H1 (cell line): ENCODE measurements at regions not wholly inside any gene's neighbourhood (a gene's known extent, or its start where the extent isn't known, plus 50 kb on each side); places are given as distances from the start of the nearest gene placed in this dataset.

ENCODE experiments used
- CTCF ChIA-PET: fragments of 300-600 bp; sonication (Branson Sonifier 250); formaldehyde crosslinking; loops from one replicate; lab custom pipeline; 2021; ENCODE audit not compliant: partially characterized antibody; lab: Charles Lee
- POLR2A ChIA-PET: fragments of 300-600 bp; sonication (Branson Sonifier 250); formaldehyde crosslinking; loops from one replicate; lab custom pipeline; 2021; ENCODE audit warnings: inconsistent platforms; ENCODE audit not compliant: partially characterized antibody; lab: Charles Lee
- DNase-seq, 2 experiments: peaks; one replicate each; pipeline versions ENCODE4 v3.0.0 to v3.0.0-alpha.2; 2010 to 2022; ENCODE audit warnings: low spot score in 2 of 2, low read depth in 1 of 2, mixed read lengths in 1 of 2
- FAIRE-seq: peaks from 2 replicates; lab custom pipeline; 2011; peaks lifted over from hg19 to GRCh38; lab: Jason Lieb, UNC
- H2AFZ ChIP-seq: 2 replicates; pipeline ENCODE4 v1.8.1; 2012; ENCODE audit warnings: low read length, inconsistent platforms
- H2AK5ac ChIP-seq: 2 replicates; pipeline ENCODE4 v1.6.1; 2013; ENCODE audit warnings: low read depth, low read length
- H2BK120ac ChIP-seq: replicated peaks from 2 replicates; pipeline ENCODE3; 2013; ENCODE audit warnings: low read depth, low read length, inconsistent platforms
- H2BK12ac ChIP-seq: 2 replicates; pipeline ENCODE4 v1.6.1; 2013; ENCODE audit warnings: low read depth, low read length
- H2BK15ac ChIP-seq: 2 replicates; pipeline ENCODE4 v1.6.1; 2013; ENCODE audit warnings: low read length
- H2BK20ac ChIP-seq: 2 replicates; pipeline ENCODE4 v1.6.1; 2013; ENCODE audit warnings: low read length
- H2BK5ac ChIP-seq: 2 replicates; pipeline ENCODE4 v1.6.1; 2013; ENCODE audit warnings: low read depth, low read length
- H3K14ac ChIP-seq: 2 replicates; pipeline ENCODE4 v1.6.1; 2013; ENCODE audit warnings: inconsistent platforms; ENCODE audit not compliant: insufficient read length
- H3K18ac ChIP-seq: 2 replicates; pipeline ENCODE4 v1.6.1; 2013; ENCODE audit warnings: low read length; ENCODE audit errors: extremely low read depth
- H3K23ac ChIP-seq: 2 replicates; pipeline ENCODE4 v1.6.1; 2013; ENCODE audit warnings: inconsistent platforms; ENCODE audit not compliant: insufficient read length
- H3K23me2 ChIP-seq: 2 replicates; pipeline ENCODE4 v1.6.1; 2013; ENCODE audit warnings: low read depth, low read length
- H3K27ac ChIP-seq: 2 replicates; pipeline ENCODE4 v1.6.1; 2011; ENCODE audit warnings: low read depth, low read length, inconsistent platforms
- H3K27me3 ChIP-seq, 4 experiments: replicated peaks in 1 of 4; 1 replicate in 1 of 4; 2 replicates in 3 of 4; pipeline versions ENCODE4 v1.6.1 to v1.8.1; 2011 to 2013; ENCODE audit warnings: low read length in 3 of 4, mild to moderate bottlenecking in 3 of 4, inconsistent platforms in 2 of 4, mixed read lengths in 2 of 4, moderate library complexity in 1 of 4; ENCODE audit not compliant: control insufficient read depth in 3 of 4, insufficient read depth in 3 of 4; ENCODE audit errors: extremely low read depth in 1 of 4
- H3K36me3 ChIP-seq, 4 experiments: 2 replicates each; pipeline versions ENCODE4 v1.6.1 to v1.8.1; 2011 to 2013; ENCODE audit warnings: mild to moderate bottlenecking in 4 of 4, low read length in 3 of 4, moderate library complexity in 2 of 4, control low read depth in 1 of 4, inconsistent platforms in 1 of 4; ENCODE audit not compliant: insufficient read depth in 4 of 4, control insufficient read depth in 2 of 4
- H3K4ac ChIP-seq: replicated peaks from 2 replicates; pipeline ENCODE3; 2013; ENCODE audit warnings: low read length, low read depth, mixed read lengths, inconsistent platforms; ENCODE audit not compliant: insufficient read length
- H3K4me1 ChIP-seq, 4 experiments: replicated peaks in 1 of 4; 1 replicate in 1 of 4; 2 replicates in 3 of 4; pipeline versions ENCODE4 v1.6.1 to v1.8.1; 2011 to 2013; ENCODE audit warnings: low read length in 3 of 4, inconsistent platforms in 2 of 4, mixed read lengths in 1 of 4; ENCODE audit not compliant: insufficient read depth in 4 of 4, control insufficient read depth in 3 of 4
- H3K4me2 ChIP-seq, 2 experiments: 2 replicates each; pipeline versions ENCODE4 v1.6.1 to v1.8.1; 2011 to 2013; ENCODE audit warnings: low read depth in 2 of 2, low read length in 2 of 2, control low read depth in 1 of 2, inconsistent platforms in 1 of 2, mild to moderate bottlenecking in 1 of 2; ENCODE audit not compliant: insufficient read depth in 1 of 2
- H3K4me3 ChIP-seq, 4 experiments: fragments of 200-600, 300-600 bp in 1 of 4; sonication (generic), shearing (Covaris generic), sonication (Bioruptor Twin) in 1 of 4; 2 replicates each; pipeline versions ENCODE4 v1.5.1 to v1.8.1; 2011 to 2016; ENCODE audit warnings: low read length in 4 of 4, low read depth in 3 of 4, control low read depth in 2 of 4, inconsistent platforms in 2 of 4, mild to moderate bottlenecking in 2 of 4, mixed read lengths in 1 of 4, moderate library complexity in 1 of 4; ENCODE audit not compliant: insufficient read depth in 2 of 4; ENCODE audit errors: extremely low read depth in 1 of 4
- H3K56ac ChIP-seq: replicated peaks from 2 replicates; pipeline ENCODE3; 2013; ENCODE audit warnings: low read depth, mild to moderate bottlenecking, mixed read lengths, low read length, inconsistent platforms; ENCODE audit not compliant: insufficient read length
- H3K79me1 ChIP-seq: 2 replicates; pipeline ENCODE4 v1.6.1; 2013; ENCODE audit warnings: low read depth, low read length, control low read depth
- H3K79me2 ChIP-seq, 2 experiments: 2 replicates each; pipeline versions ENCODE4 v1.6.1 to v1.8.1; 2012 to 2013; ENCODE audit warnings: low read length in 2 of 2, mild to moderate bottlenecking in 2 of 2, inconsistent platforms in 1 of 2; ENCODE audit not compliant: insufficient read depth in 2 of 2, control insufficient read depth in 1 of 2
- H3K9ac ChIP-seq, 4 experiments: replicated peaks in 1 of 4; 1 replicate in 1 of 4; 2 replicates in 3 of 4; pipeline versions ENCODE4 v1.6.1 to v1.8.1; 2011 to 2013; ENCODE audit warnings: low read depth in 3 of 4, low read length in 3 of 4, control low read depth in 2 of 4, mild to moderate bottlenecking in 2 of 4, moderate library complexity in 2 of 4, inconsistent platforms in 1 of 4; ENCODE audit errors: extremely low read depth in 1 of 4
- H3K9me3 ChIP-seq, 2 experiments: 2 replicates each; pipeline versions ENCODE4 v1.6.1 to v1.8.1; 2012 to 2013; ENCODE audit warnings: mild to moderate bottlenecking in 2 of 2, moderate library complexity in 2 of 2, control low read depth in 1 of 2, inconsistent platforms in 1 of 2, low read depth in 1 of 2, low read length in 1 of 2, mixed read lengths in 1 of 2; ENCODE audit not compliant: insufficient read depth in 2 of 2
- H4K20me1 ChIP-seq, 2 experiments: replicated peaks in 1 of 2; 2 replicates each; pipeline versions ENCODE3 to v1.8.1; 2011 to 2013; ENCODE audit warnings: inconsistent platforms in 2 of 2, low read length in 2 of 2, mild to moderate bottlenecking in 1 of 2; ENCODE audit not compliant: insufficient read depth in 2 of 2, control insufficient read depth in 1 of 2
- H4K5ac ChIP-seq: 2 replicates; pipeline ENCODE4 v1.6.1; 2013; ENCODE audit warnings: low read length, low read depth, mixed read lengths, inconsistent platforms; ENCODE audit not compliant: insufficient read length
- H4K8ac ChIP-seq: 2 replicates; pipeline ENCODE4 v1.8.0; 2013; ENCODE audit warnings: mild to moderate bottlenecking, moderate library complexity, low read length, inconsistent platforms; ENCODE audit not compliant: insufficient read depth; ENCODE audit errors: extremely low read depth
- H4K91ac ChIP-seq: replicated peaks from 2 replicates; pipeline ENCODE3; 2013; ENCODE audit warnings: low read length, mixed read lengths, inconsistent platforms; ENCODE audit not compliant: insufficient read length
- CTBP2 ChIP-seq: IDR thresholded peaks from 2 replicates; pipeline ENCODE4 v1.7.0; 2011; ENCODE audit warnings: borderline replicate concordance, mild to moderate bottlenecking, moderate library complexity, mixed read lengths, low read length; ENCODE audit not compliant: insufficient read depth, insufficient read length
- POLR2A ChIP-seq, 2 experiments: IDR thresholded peaks; 1 replicate in 1 of 2; 2 replicates in 1 of 2; pipeline ENCODE4 v1.6.1; 2011; ENCODE audit warnings: low read depth in 2 of 2, low read length in 2 of 2, mild to moderate bottlenecking in 2 of 2; ENCODE audit errors: control extremely low read depth in 1 of 2
- SAP30 ChIP-seq: fragments of 300-600 bp; sonication (generic); IDR thresholded peaks from 2 replicates; pipeline ENCODE4 v1.7.1; 2012; ENCODE audit warnings: low read length, moderate library complexity, mild to moderate bottlenecking, inconsistent platforms; ENCODE audit not compliant: insufficient read depth, insufficient replicate concordance
- TAF7 ChIP-seq: optimal IDR thresholded peaks from 2 replicates; pipeline ENCODE3; 2011; ENCODE audit warnings: low read depth, mild to moderate bottlenecking, inconsistent platforms, low read length, moderate library complexity, borderline replicate concordance
- WGBS, 2 experiments: shearing (Covaris generic) in 1 of 2; methylation state at CpG; one replicate each; pipeline versions ENCODE4 v1.1.6 to v1.1.7; 2013 to 2015; ENCODE audit warnings: low lambda C conversion rate in 2 of 2, mixed read lengths in 2 of 2, inconsistent platforms in 1 of 2, low coverage in 1 of 2, missing lambda C conversion rate in 1 of 2; ENCODE audit not compliant: insufficient replicate concordance in 2 of 2, insufficient coverage in 1 of 2, insufficient read length in 1 of 2; ENCODE audit errors: extremely low coverage in 1 of 2, missing lambda C conversion rate in 1 of 2; 5-methylcytosine and 5-hydroxymethylcytosine counted together

- no peak overlapping the region for H2AK5ac ChIP-seq
- no peak overlapping the region for H4K8ac ChIP-seq
- H3K9me3 ChIP-seq, result no peaks in the 10 kb centered on the region
- H3K23me2 ChIP-seq, result no peaks in the 10 kb centered on the region
- no peak overlapping the region for H2AFZ ChIP-seq
- no peak overlapping the region for H2BK12ac ChIP-seq
- H3K56ac ChIP-seq, result no peak overlapping the region
- CTCF ChIA-PET, result interaction anchor here (0.9 kb wide), 1 partner anchor 15 kb away, joined by 3 read pairs; no protein-coding TSS in a partner anchor
- no peak overlapping the region for H3K4me2 ChIP-seq
- WGBS, 2 experiments, result 93% methylated on average over 1 of the region's 1 CpG; no CpG with 5 or more reads in 1 of the 2 experiments
- DNase-seq, result no peak
- no peak for TF ChIP-seq TAF7
- TF ChIP-seq CTBP2, result no peak
- no peak for TF ChIP-seq POLR2A (IDR thresholded peaks at IDR 0.05; ENCODE audit: control extremely low read depth in 1 of 2, low read depth in 2 of 2, low read length in 2 of 2)
- TF ChIP-seq SAP30, result no peak
- H3K4ac ChIP-seq, result no peak overlapping the region
- POLR2A ChIA-PET, result no interaction called here
- H3K23ac ChIP-seq, result no peak overlapping the region
- no peak for FAIRE-seq
- no peak overlapping the region for H4K5ac ChIP-seq
- no peak overlapping the region for H2BK20ac ChIP-seq
- no peak overlapping the region for H3K27ac ChIP-seq
- no peak overlapping the region for H3K9ac ChIP-seq
- H4K20me1 ChIP-seq, result no peaks in the 10 kb centered on the region
- no peaks in the 10 kb centered on the region for H3K4me1 ChIP-seq
- no peak overlapping the region for H2BK15ac ChIP-seq
- H3K18ac ChIP-seq, result no peak overlapping the region
- no peaks in the 10 kb centered on the region for H3K36me3 ChIP-seq
- H3K79me1 ChIP-seq, result no peaks in the 10 kb centered on the region
- no peak overlapping the region for H3K4me3 ChIP-seq
- no peak overlapping the region for H3K14ac ChIP-seq
- no peak overlapping the region for H2BK120ac ChIP-seq
- no peaks in the 10 kb centered on the region; a peak in 3 of 7 replicates for H3K27me3 ChIP-seq
- no peak overlapping the region for H4K91ac ChIP-seq
- no peak overlapping the region for H2BK5ac ChIP-seq
- no peaks in the 10 kb centered on the region for H3K79me2 ChIP-seq
These were observed 79.4 kb upstream of the FAM136A start for GRCh38 chr2:70381235-70381634.
